ENCODE measurements at regions not wholly inside any gene's neighbourhood (a gene's known extent, or its start where the extent isn't known, plus 50 kb on each side); places are given as distances from the start of the nearest gene placed in this dataset.

DNA sequence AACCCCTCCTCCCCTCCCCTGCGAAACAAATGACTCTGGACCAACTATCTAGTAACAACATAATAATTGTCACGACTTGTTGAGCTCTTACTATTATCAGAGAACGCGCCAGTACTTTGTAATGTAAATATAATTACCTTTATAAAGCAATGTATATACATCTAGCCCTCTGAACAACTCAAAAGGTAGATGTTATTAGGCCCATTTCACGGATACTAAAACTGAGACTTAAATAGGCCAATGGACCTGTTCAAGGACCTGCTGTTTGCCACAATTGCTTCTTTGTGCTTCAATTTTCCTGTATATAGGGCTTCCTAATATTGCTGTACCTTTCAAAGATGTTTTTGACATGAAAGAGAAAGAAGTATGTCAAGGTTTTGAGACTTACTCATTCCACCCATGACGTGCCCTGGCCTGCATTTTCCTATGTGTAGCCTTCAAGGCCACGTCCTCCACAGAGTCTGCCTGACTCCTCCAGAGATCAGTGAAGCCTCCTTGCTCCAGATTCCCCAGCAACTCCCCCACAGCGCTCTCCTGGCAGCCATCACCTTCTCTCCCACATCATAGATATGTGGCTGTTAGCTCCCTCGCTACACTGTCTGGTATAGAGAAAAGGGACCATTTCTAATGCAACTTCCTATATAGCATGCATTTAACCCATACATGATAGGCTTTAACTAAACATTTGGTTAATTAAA is 156.6 kb downstream of the SKIDA1 start:
- TF ChIP-seq POLR2AphosphoS5 (IDR thresholded peaks at IDR 0.05): no peak
- TF ChIP-seq, protein P1, sequence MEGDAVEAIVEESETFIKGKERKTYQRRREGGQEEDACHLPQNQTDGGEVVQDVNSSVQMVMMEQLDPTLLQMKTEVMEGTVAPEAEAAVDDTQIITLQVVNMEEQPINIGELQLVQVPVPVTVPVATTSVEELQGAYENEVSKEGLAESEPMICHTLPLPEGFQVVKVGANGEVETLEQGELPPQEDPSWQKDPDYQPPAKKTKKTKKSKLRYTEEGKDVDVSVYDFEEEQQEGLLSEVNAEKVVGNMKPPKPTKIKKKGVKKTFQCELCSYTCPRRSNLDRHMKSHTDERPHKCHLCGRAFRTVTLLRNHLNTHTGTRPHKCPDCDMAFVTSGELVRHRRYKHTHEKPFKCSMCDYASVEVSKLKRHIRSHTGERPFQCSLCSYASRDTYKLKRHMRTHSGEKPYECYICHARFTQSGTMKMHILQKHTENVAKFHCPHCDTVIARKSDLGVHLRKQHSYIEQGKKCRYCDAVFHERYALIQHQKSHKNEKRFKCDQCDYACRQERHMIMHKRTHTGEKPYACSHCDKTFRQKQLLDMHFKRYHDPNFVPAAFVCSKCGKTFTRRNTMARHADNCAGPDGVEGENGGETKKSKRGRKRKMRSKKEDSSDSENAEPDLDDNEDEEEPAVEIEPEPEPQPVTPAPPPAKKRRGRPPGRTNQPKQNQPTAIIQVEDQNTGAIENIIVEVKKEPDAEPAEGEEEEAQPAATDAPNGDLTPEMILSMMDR (IDR thresholded peaks at IDR 0.05): no peak

All from stomach (tissue), 4 donors.